HepG2 (cell line): ENCODE measurements at regions not wholly inside any gene's neighbourhood (a gene's known extent, or its start where the extent isn't known, plus 50 kb on each side); places are given as distances from the start of the nearest gene placed in this dataset.

Experiments
- MXD4 ChIP-seq: IDR thresholded peaks from 2 replicates; pipeline ENCODE4 v1.6.1; 2016; ENCODE audit warnings: mild to moderate bottlenecking, missing biosample characterization, missing genetic modification reagents
- MYC ChIP-seq: sonication (generic); formaldehyde crosslinking; IDR thresholded peaks from 2 replicates; pipeline ENCODE4 v1.9.0; 2021; ENCODE audit warnings: missing genetic modification reagents, borderline replicate concordance
- SMARCC2 ChIP-seq: fragments of 450-650 bp; IDR thresholded peaks from 2 replicates; pipeline ENCODE4 v1.6.1; 2017; ENCODE audit warnings: antibody characterized with exemption, mild to moderate bottlenecking
- TBL1XR1 ChIP-seq: fragments of 150-350 bp; IDR thresholded peaks from 2 replicates; pipeline ENCODE4 v1.6.1; 2014; ENCODE audit warnings: borderline replicate concordance, low read length; ENCODE audit not compliant: partially characterized antibody
- ZNF615 ChIP-seq: sonication (generic); formaldehyde crosslinking; IDR thresholded peaks from 2 replicates; pipeline ENCODE4 v1.5.0; 2020; ENCODE audit warnings: mild to moderate bottlenecking, missing genetic modification reagents, borderline replicate concordance
- TF ChIP-seq, protein P1 (sequence below): IDR thresholded peaks from 2 replicates; pipeline ENCODE4 v1.4.0; 2020; ENCODE audit warnings: mild to moderate bottlenecking, missing genetic modification reagents

DNA sequence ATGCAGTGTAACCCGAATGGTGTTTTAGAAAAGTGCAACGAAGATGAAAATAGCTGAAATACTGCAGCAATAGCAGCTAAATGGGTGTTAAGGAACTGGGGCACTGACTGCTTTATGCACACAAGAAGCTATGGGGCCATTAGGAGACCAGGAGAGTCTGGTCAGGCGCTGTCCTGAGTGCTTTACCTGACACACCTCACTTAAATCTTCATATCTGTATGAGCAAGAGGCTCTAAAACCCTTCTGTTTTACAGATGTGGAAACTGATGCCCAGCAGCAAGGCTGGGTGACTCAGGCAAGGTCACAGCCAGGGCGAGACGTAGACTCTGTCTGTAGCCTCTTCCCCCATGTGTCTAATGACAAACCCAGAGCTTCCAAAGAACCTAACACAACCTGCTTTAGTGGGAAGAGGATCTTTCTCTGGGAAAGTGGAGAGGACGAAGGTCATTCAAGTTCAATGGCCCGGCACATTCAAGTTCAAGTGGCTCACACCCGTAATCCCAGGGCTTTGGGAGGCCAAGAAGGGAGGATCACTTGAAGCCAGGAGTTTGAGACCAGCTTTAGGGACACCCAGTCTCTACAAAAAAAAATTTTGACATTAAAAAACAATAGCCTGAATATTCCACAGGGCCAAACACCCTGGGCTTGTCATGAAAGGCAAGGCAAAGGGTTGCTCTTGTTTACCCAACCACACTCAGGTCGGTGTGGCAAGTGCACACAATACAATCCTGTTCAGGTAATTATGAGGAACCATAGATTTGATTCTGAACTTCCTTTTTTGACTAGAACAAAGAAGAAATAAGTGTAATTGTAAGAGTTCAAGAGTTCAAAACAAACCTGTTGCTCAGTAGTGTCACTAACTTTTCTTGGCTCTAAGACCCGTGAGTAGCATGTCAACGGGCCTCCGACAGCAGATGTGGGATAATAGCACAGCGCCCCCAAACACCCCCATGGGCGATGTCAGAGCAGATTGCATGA is 53.7 kb upstream of the KLF6 start (continued):
- TF ChIP-seq, protein P1, sequence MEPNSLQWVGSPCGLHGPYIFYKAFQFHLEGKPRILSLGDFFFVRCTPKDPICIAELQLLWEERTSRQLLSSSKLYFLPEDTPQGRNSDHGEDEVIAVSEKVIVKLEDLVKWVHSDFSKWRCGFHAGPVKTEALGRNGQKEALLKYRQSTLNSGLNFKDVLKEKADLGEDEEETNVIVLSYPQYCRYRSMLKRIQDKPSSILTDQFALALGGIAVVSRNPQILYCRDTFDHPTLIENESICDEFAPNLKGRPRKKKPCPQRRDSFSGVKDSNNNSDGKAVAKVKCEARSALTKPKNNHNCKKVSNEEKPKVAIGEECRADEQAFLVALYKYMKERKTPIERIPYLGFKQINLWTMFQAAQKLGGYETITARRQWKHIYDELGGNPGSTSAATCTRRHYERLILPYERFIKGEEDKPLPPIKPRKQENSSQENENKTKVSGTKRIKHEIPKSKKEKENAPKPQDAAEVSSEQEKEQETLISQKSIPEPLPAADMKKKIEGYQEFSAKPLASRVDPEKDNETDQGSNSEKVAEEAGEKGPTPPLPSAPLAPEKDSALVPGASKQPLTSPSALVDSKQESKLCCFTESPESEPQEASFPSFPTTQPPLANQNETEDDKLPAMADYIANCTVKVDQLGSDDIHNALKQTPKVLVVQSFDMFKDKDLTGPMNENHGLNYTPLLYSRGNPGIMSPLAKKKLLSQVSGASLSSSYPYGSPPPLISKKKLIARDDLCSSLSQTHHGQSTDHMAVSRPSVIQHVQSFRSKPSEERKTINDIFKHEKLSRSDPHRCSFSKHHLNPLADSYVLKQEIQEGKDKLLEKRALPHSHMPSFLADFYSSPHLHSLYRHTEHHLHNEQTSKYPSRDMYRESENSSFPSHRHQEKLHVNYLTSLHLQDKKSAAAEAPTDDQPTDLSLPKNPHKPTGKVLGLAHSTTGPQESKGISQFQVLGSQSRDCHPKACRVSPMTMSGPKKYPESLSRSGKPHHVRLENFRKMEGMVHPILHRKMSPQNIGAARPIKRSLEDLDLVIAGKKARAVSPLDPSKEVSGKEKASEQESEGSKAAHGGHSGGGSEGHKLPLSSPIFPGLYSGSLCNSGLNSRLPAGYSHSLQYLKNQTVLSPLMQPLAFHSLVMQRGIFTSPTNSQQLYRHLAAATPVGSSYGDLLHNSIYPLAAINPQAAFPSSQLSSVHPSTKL (CRISPR knock-in tag), result peak; percentile 31; the same call in 1 of the 2 replicates
- no peak for TF ChIP-seq ZNF615 (CRISPR knock-in tag)
- peak; percentile 90 for TF ChIP-seq TBL1XR1
- TF ChIP-seq MXD4 (CRISPR knock-in tag), result no peak
- no peak for TF ChIP-seq MYC (CRISPR knock-in tag)
- no peak for TF ChIP-seq SMARCC2
